ENCODE measurements at regions not wholly inside any gene's neighbourhood (a gene's known extent, or its start where the extent isn't known, plus 50 kb on each side); places are given as distances from the start of the nearest gene placed in this dataset.

GRCh38 chr7:25402532-25402931 is 174.2 kb upstream of the NPVF start:
- Histone ChIP-seq H2BK5ac (ENCODE audit: low read length) (no peak overlapping the region), H3K9ac (ENCODE audit: low read length) (no peak overlapping the region), H3K56ac (ENCODE audit: low read length) (no peak overlapping the region), H3K27me3 (ENCODE audit: insufficient read depth, low read length, poor library complexity) (no peaks in the 10 kb centered on the region), H4K8ac (ENCODE audit: low read depth, low read length) (no peak overlapping the region), H3K18ac (ENCODE audit: low read length) (no peak overlapping the region), H2AK5ac (ENCODE audit: low read length) (no peak overlapping the region), H2BK120ac (ENCODE audit: low read depth, low read length) (no peak overlapping the region), H3K79me1 (ENCODE audit: low read length) (no peaks in the 10 kb centered on the region), H4K5ac (ENCODE audit: low read length) (no peak overlapping the region), H3K4me2 (ENCODE audit: low read length) (no peak overlapping the region), H3K4me3 (ENCODE audit: low read length) (no peak overlapping the region), H3K36me3 (ENCODE audit: control insufficient read depth, insufficient read depth, low read length) (no peaks in the 10 kb centered on the region), H3K4ac (ENCODE audit: low read depth, low read length) (no peak overlapping the region), H3K4me1 (ENCODE audit: control insufficient read depth, low read depth, low read length) (no peaks in the 10 kb centered on the region), H3K27ac (ENCODE audit: low read depth, low read length) (no peak overlapping the region), H2BK15ac (replicated peaks; ENCODE audit: low read depth) (no peak overlapping the region), H3K79me2 (ENCODE audit: control insufficient read depth, insufficient read depth, low read length) (no peaks in the 10 kb centered on the region), H3K23ac (ENCODE audit: low read length) (no peak overlapping the region)
- no peak for DNase-seq
- no CpG with 5 or more reads among the region's 4 CpGs for WGBS (ENCODE audit: extremely low coverage, insufficient coverage, low lambda C conversion rate)

GRCh38 chr7:25405736-25406135 is 177.4 kb upstream of the NPVF start:
- no peak overlapping the region for H4K5ac ChIP-seq (ENCODE audit: low read length)
- no peaks in the 10 kb centered on the region for H3K27me3 ChIP-seq (ENCODE audit: insufficient read depth, low read length, poor library complexity)
- no peak overlapping the region for H2BK15ac ChIP-seq (replicated peaks; ENCODE audit: low read depth)
- H3K4me1 ChIP-seq (ENCODE audit: control insufficient read depth, low read depth, low read length): no peaks in the 10 kb centered on the region
- no peak overlapping the region for H3K4me2 ChIP-seq (ENCODE audit: low read length)
- H2BK5ac ChIP-seq (ENCODE audit: low read length): no peak overlapping the region
- no peaks in the 10 kb centered on the region for H3K79me1 ChIP-seq (ENCODE audit: low read length)
- H3K27ac ChIP-seq (ENCODE audit: low read depth, low read length): no peak overlapping the region
- H3K36me3 ChIP-seq (ENCODE audit: control insufficient read depth, insufficient read depth, low read length): no peaks in the 10 kb centered on the region
- no peak overlapping the region for H3K23ac ChIP-seq (ENCODE audit: low read length)
- H3K18ac ChIP-seq (ENCODE audit: low read length): no peak overlapping the region
- DNase-seq: no peak
- H3K79me2 ChIP-seq (ENCODE audit: control insufficient read depth, insufficient read depth, low read length): no peaks in the 10 kb centered on the region
- H2BK120ac ChIP-seq (ENCODE audit: low read depth, low read length): no peak overlapping the region
- no CpG with 5 or more reads among the region's 5 CpGs for WGBS (ENCODE audit: extremely low coverage, insufficient coverage, low lambda C conversion rate)
- no peak overlapping the region for H2AK5ac ChIP-seq (ENCODE audit: low read length)
- no peak overlapping the region for H3K9ac ChIP-seq (ENCODE audit: low read length)
- H3K56ac ChIP-seq (ENCODE audit: low read length): no peak overlapping the region
- H3K4ac ChIP-seq (ENCODE audit: low read depth, low read length): no peak overlapping the region
- H3K4me3 ChIP-seq (ENCODE audit: low read length): no peak overlapping the region
- no peak overlapping the region for H4K8ac ChIP-seq (ENCODE audit: low read depth, low read length)

GRCh38 chr7:25407053-25407452 is 178.8 kb upstream of the NPVF start:
- Histone ChIP-seq H3K56ac (ENCODE audit: low read length) (no peak overlapping the region), H3K27me3 (ENCODE audit: insufficient read depth, low read length, poor library complexity) (no peaks in the 10 kb centered on the region), H3K27ac (ENCODE audit: low read depth, low read length) (no peak overlapping the region), H2BK5ac (ENCODE audit: low read length) (no peak overlapping the region), H3K4ac (ENCODE audit: low read depth, low read length) (no peak overlapping the region), H3K79me2 (ENCODE audit: control insufficient read depth, insufficient read depth, low read length) (no peaks in the 10 kb centered on the region), H3K23ac (ENCODE audit: low read length) (no peak overlapping the region), H3K4me1 (ENCODE audit: control insufficient read depth, low read depth, low read length) (no peaks in the 10 kb centered on the region), H2BK15ac (replicated peaks; ENCODE audit: low read depth) (no peak overlapping the region), H4K8ac (ENCODE audit: low read depth, low read length) (no peak overlapping the region), H2AK5ac (ENCODE audit: low read length) (no peak overlapping the region), H3K36me3 (ENCODE audit: control insufficient read depth, insufficient read depth, low read length) (no peaks in the 10 kb centered on the region), H4K5ac (ENCODE audit: low read length) (no peak overlapping the region), H3K18ac (ENCODE audit: low read length) (no peak overlapping the region), H2BK120ac (ENCODE audit: low read depth, low read length) (no peak overlapping the region), H3K9ac (ENCODE audit: low read length) (no peak overlapping the region), H3K79me1 (ENCODE audit: low read length) (no peaks in the 10 kb centered on the region), H3K4me3 (ENCODE audit: low read length) (no peak overlapping the region), H3K4me2 (ENCODE audit: low read length) (no peak overlapping the region)
- no peak for DNase-seq

GRCh38 chr7:25408012-25408687 is 179.9 kb upstream of the NPVF start:
- DNase-seq: peak; percentile 73
- Histone ChIP-seq H3K56ac (ENCODE audit: low read length) (no peak overlapping the region), H4K8ac (ENCODE audit: low read depth, low read length) (no peak overlapping the region), H3K27ac (ENCODE audit: low read depth, low read length) (no peak overlapping the region), H3K4me1 (ENCODE audit: control insufficient read depth, low read depth, low read length) (no peaks in the 10 kb centered on the region), H3K4ac (ENCODE audit: low read depth, low read length) (no peak overlapping the region), H3K27me3 (ENCODE audit: insufficient read depth, low read length, poor library complexity) (no peaks in the 10 kb centered on the region), H3K79me1 (ENCODE audit: low read length) (no peaks in the 10 kb centered on the region), H3K9ac (ENCODE audit: low read length) (no peak overlapping the region), H3K4me2 (ENCODE audit: low read length) (no peak overlapping the region), H2AK5ac (ENCODE audit: low read length) (no peak overlapping the region), H3K36me3 (ENCODE audit: control insufficient read depth, insufficient read depth, low read length) (no peaks in the 10 kb centered on the region), H3K18ac (ENCODE audit: low read length) (no peak overlapping the region), H3K79me2 (ENCODE audit: control insufficient read depth, insufficient read depth, low read length) (no peaks in the 10 kb centered on the region), H2BK15ac (replicated peaks; ENCODE audit: low read depth) (no peak overlapping the region), H2BK5ac (ENCODE audit: low read length) (no peak overlapping the region), H3K23ac (ENCODE audit: low read length) (no peak overlapping the region), H4K5ac (ENCODE audit: low read length) (no peak overlapping the region), H3K4me3 (ENCODE audit: low read length) (no peak overlapping the region), H2BK120ac (ENCODE audit: low read depth, low read length) (no peak overlapping the region)
- no CpG with 5 or more reads among the region's 9 CpGs for WGBS (ENCODE audit: extremely low coverage, insufficient coverage, low lambda C conversion rate)

GRCh38 chr7:25408876-25409275 is 180.6 kb upstream of the NPVF start:
- Histone ChIP-seq H3K23ac (ENCODE audit: low read length) (no peak overlapping the region), H2BK15ac (replicated peaks; ENCODE audit: low read depth) (no peak overlapping the region), H3K9ac (ENCODE audit: low read length) (no peak overlapping the region), H3K79me1 (ENCODE audit: low read length) (no peaks in the 10 kb centered on the region), H4K8ac (ENCODE audit: low read depth, low read length) (no peak overlapping the region), H3K56ac (ENCODE audit: low read length) (no peak overlapping the region), H3K4me2 (ENCODE audit: low read length) (no peak overlapping the region), H3K4me3 (ENCODE audit: low read length) (no peak overlapping the region), H3K18ac (ENCODE audit: low read length) (no peak overlapping the region), H3K27me3 (ENCODE audit: insufficient read depth, low read length, poor library complexity) (no peaks in the 10 kb centered on the region), H2BK5ac (ENCODE audit: low read length) (no peak overlapping the region), H2BK120ac (ENCODE audit: low read depth, low read length) (no peak overlapping the region), H3K36me3 (ENCODE audit: control insufficient read depth, insufficient read depth, low read length) (no peaks in the 10 kb centered on the region), H3K27ac (ENCODE audit: low read depth, low read length) (no peak overlapping the region), H4K5ac (ENCODE audit: low read length) (no peak overlapping the region), H3K4ac (ENCODE audit: low read depth, low read length) (no peak overlapping the region), H3K79me2 (ENCODE audit: control insufficient read depth, insufficient read depth, low read length) (no peaks in the 10 kb centered on the region), H3K4me1 (ENCODE audit: control insufficient read depth, low read depth, low read length) (no peaks in the 10 kb centered on the region), H2AK5ac (ENCODE audit: low read length) (no peak overlapping the region)
- DNase-seq: no peak
- WGBS (ENCODE audit: extremely low coverage, insufficient coverage, low lambda C conversion rate): no CpG with 5 or more reads among the region's 6 CpGs

GRCh38 chr7:25409897-25410636 is 181.8 kb upstream of the NPVF start:
- Histone ChIP-seq H2BK120ac (ENCODE audit: low read depth, low read length) (no peak overlapping the region), H3K4me1 (ENCODE audit: control insufficient read depth, low read depth, low read length) (no peaks in the 10 kb centered on the region), H3K27ac (ENCODE audit: low read depth, low read length) (no peak overlapping the region), H4K8ac (ENCODE audit: low read depth, low read length) (no peak overlapping the region), H3K27me3 (ENCODE audit: insufficient read depth, low read length, poor library complexity) (no peaks in the 10 kb centered on the region), H2BK15ac (replicated peaks; ENCODE audit: low read depth) (no peak overlapping the region), H3K23ac (ENCODE audit: low read length) (no peak overlapping the region), H3K4me2 (ENCODE audit: low read length) (no peak overlapping the region), H3K18ac (ENCODE audit: low read length) (no peak overlapping the region), H2BK5ac (ENCODE audit: low read length) (no peak overlapping the region), H2AK5ac (ENCODE audit: low read length) (no peak overlapping the region), H3K4me3 (ENCODE audit: low read length) (no peak overlapping the region), H3K36me3 (ENCODE audit: control insufficient read depth, insufficient read depth, low read length) (no peaks in the 10 kb centered on the region), H3K56ac (ENCODE audit: low read length) (no peak overlapping the region), H3K9ac (ENCODE audit: low read length) (no peak overlapping the region), H4K5ac (ENCODE audit: low read length) (no peak overlapping the region), H3K79me1 (ENCODE audit: low read length) (no peaks in the 10 kb centered on the region), H3K4ac (ENCODE audit: low read depth, low read length) (no peak overlapping the region), H3K79me2 (ENCODE audit: control insufficient read depth, insufficient read depth, low read length) (no peaks in the 10 kb centered on the region)
- DNase-seq: no peak
- no CpG with 5 or more reads among the region's 6 CpGs for WGBS (ENCODE audit: extremely low coverage, insufficient coverage, low lambda C conversion rate)
